Glomerular endothelial cell (primary cell): ENCODE measurements at regions not wholly inside any gene's neighbourhood (a gene's known extent, or its start where the extent isn't known, plus 50 kb on each side); places are given as distances from the start of the nearest gene placed in this dataset.
"Not testable (repeated sequence)": the region's sequence is repeated elsewhere in the genome, so short reads cannot be mapped to it uniquely, and the experiment has no call there.

ENCODE experiments used
- DNase-seq: peaks from one replicate; pipeline ENCODE4 v3.0.0-alpha.2; 2011; ENCODE audit warnings: low read depth, low spot score; ENCODE audit errors: extremely low read depth

- DNase-seq, result no peak
Observed at GRCh38 chr16:52740766-52741165, 193.8 kb upstream of the TOX3 start.

- DNase-seq, result no peak
Observed at GRCh38 chr16:52740333-52740732, 193.4 kb upstream of the TOX3 start.

- DNase-seq, result not testable (repeated sequence)
Observed at GRCh38 chr16:52738992-52739391, 192.0 kb upstream of the TOX3 start.

GRCh38 chr16:52731219-52731875 lies 184.4 kb upstream of the TOX3 start:
- no peak for DNase-seq

GRCh38 chr16:52729731-52730130 lies 182.8 kb upstream of the TOX3 start:
- no peak for DNase-seq

GRCh38 chr16:52727849-52728248 lies 180.9 kb upstream of the TOX3 start:
- DNase-seq, result no peak

- DNase-seq, result no peak
Observed at GRCh38 chr16:52727441-52727840, 180.5 kb upstream of the TOX3 start.

GRCh38 chr16:52725461-52725860 lies 178.5 kb upstream of the TOX3 start:
- no peak for DNase-seq

GRCh38 chr16:52725043-52725442 lies 178.1 kb upstream of the TOX3 start:
- DNase-seq, result no peak

GRCh38 chr16:52721331-52721730 lies 174.4 kb upstream of the TOX3 start:
- DNase-seq, result no peak

GRCh38 chr16:52718046-52718445 lies 171.1 kb upstream of the TOX3 start:
- DNase-seq, result no peak

- DNase-seq, result no peak
Observed at GRCh38 chr16:52713740-52714139, 166.8 kb upstream of the TOX3 start.

- DNase-seq, result no peak
Observed at GRCh38 chr16:52709306-52709705, 162.4 kb upstream of the TOX3 start.

GRCh38 chr16:52708476-52708875 lies 161.5 kb upstream of the TOX3 start:
- no peak for DNase-seq

GRCh38 chr16:52707676-52708337 lies 160.9 kb upstream of the TOX3 start:
- DNase-seq, result no peak

- no peak for DNase-seq
Observed at GRCh38 chr16:52705122-52705521, 158.2 kb upstream of the TOX3 start.

GRCh38 chr16:52697971-52698370 lies 151.0 kb upstream of the TOX3 start:
- no peak for DNase-seq

- DNase-seq, result no peak
Observed at GRCh38 chr16:52696126-52696525, 149.2 kb upstream of the TOX3 start.

GRCh38 chr16:52690468-52690867 lies 143.5 kb upstream of the TOX3 start:
- DNase-seq, result no peak

GRCh38 chr16:52680993-52681392 lies 134.1 kb upstream of the TOX3 start:
- DNase-seq, result no peak

- DNase-seq, result no peak
Observed at GRCh38 chr16:52677501-52677900, 130.6 kb upstream of the TOX3 start.

GRCh38 chr16:52676959-52677358 lies 130.0 kb upstream of the TOX3 start:
- DNase-seq, result no peak

- no peak for DNase-seq
Observed at GRCh38 chr16:52671590-52671989, 124.6 kb upstream of the TOX3 start.
